ENCODE measurements at regions not wholly inside any gene's neighbourhood (a gene's known extent, or its start where the extent isn't known, plus 50 kb on each side); places are given as distances from the start of the nearest gene placed in this dataset.

DNA sequence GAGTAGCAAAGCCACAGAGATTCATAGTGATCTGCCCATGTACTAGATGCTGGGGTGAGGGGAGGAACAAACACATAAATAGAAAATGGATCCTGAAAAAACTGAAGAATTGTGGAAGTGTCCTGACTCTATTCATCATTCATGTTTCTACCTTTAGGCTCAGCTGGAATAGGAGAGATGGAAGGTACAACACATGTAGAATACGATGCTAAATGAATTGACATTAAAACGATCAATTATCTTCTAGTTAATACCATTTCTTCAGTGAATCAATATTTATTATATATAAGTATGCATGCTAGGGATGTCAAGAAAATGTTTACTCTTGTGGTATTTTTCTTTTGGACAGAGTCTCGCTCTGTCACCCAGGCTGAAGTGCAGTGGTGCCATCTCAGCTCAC is 159.1 kb downstream of the IRS1 start:
- Histone ChIP-seq H3K27me3 (ENCODE audit: control insufficient read depth in 4 of 4, insufficient read depth in 4 of 4, low read length in 3 of 4) (no peaks in the 10 kb centered on the region), H3K9ac (ENCODE audit: low read depth in 1 of 2, low read length in 2 of 2) (no peak overlapping the region), H3K36me3 (ENCODE audit: control insufficient read depth in 4 of 4, insufficient read depth in 3 of 4, low read depth in 1 of 4, low read length in 3 of 4) (no peaks in the 10 kb centered on the region), H3K27ac (ENCODE audit: low read depth in 1 of 2, low read length in 2 of 2) (no peak overlapping the region), H3K4me3 (ENCODE audit: low read depth in 1 of 3, low read length in 3 of 3) (no peak overlapping the region), H3K9me3 (ENCODE audit: control insufficient read depth in 4 of 4, low read length in 3 of 4) (no peaks in the 10 kb centered on the region), H3K4me1 (ENCODE audit: control insufficient read depth in 4 of 4, insufficient read depth in 4 of 4, low read length in 3 of 4) (no peaks in the 10 kb centered on the region)
- no peak for DNase-seq (ENCODE audit: low spot score)
- WGBS = 98% methylated on average over 3 of the region's 3 CpGs
- TF ChIP-seq, protein P1, sequence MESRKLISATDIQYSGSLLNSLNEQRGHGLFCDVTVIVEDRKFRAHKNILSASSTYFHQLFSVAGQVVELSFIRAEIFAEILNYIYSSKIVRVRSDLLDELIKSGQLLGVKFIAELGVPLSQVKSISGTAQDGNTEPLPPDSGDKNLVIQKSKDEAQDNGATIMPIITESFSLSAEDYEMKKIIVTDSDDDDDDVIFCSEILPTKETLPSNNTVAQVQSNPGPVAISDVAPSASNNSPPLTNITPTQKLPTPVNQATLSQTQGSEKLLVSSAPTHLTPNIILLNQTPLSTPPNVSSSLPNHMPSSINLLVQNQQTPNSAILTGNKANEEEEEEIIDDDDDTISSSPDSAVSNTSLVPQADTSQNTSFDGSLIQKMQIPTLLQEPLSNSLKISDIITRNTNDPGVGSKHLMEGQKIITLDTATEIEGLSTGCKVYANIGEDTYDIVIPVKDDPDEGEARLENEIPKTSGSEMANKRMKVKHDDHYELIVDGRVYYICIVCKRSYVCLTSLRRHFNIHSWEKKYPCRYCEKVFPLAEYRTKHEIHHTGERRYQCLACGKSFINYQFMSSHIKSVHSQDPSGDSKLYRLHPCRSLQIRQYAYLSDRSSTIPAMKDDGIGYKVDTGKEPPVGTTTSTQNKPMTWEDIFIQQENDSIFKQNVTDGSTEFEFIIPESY (IDR thresholded peaks at IDR 0.05) = no peak
- TF ChIP-seq NR2F2 (IDR thresholded peaks at IDR 0.05) (no peak), RAD21 (IDR thresholded peaks at IDR 0.05) (no peak), HNF4A (conservative IDR thresholded peaks at IDR 0.05) (no peak), TAF1 (conservative IDR thresholded peaks at IDR 0.05) (no peak), EGR1 (IDR thresholded peaks at IDR 0.05; ENCODE audit: low read depth in 2 of 2) (no peak), GABPA (IDR thresholded peaks at IDR 0.05 in 1 of 2, conservative IDR thresholded peaks at IDR 0.05 in 1 of 2) (no peak), RXRA (IDR thresholded peaks at IDR 0.05) (no peak), HNF4G (IDR thresholded peaks at IDR 0.05) (no peak), JUND (IDR thresholded peaks at IDR 0.05) (no peak), FOXA2 (IDR thresholded peaks at IDR 0.05) (no peak), YY1 (IDR thresholded peaks at IDR 0.05) (no peak)
- TF ChIP-seq, protein P2, sequence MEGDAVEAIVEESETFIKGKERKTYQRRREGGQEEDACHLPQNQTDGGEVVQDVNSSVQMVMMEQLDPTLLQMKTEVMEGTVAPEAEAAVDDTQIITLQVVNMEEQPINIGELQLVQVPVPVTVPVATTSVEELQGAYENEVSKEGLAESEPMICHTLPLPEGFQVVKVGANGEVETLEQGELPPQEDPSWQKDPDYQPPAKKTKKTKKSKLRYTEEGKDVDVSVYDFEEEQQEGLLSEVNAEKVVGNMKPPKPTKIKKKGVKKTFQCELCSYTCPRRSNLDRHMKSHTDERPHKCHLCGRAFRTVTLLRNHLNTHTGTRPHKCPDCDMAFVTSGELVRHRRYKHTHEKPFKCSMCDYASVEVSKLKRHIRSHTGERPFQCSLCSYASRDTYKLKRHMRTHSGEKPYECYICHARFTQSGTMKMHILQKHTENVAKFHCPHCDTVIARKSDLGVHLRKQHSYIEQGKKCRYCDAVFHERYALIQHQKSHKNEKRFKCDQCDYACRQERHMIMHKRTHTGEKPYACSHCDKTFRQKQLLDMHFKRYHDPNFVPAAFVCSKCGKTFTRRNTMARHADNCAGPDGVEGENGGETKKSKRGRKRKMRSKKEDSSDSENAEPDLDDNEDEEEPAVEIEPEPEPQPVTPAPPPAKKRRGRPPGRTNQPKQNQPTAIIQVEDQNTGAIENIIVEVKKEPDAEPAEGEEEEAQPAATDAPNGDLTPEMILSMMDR (IDR thresholded peaks at IDR 0.05; ENCODE audit: low read depth, low read length, missing input control) = no peak
- TF ChIP-seq, protein P3, sequence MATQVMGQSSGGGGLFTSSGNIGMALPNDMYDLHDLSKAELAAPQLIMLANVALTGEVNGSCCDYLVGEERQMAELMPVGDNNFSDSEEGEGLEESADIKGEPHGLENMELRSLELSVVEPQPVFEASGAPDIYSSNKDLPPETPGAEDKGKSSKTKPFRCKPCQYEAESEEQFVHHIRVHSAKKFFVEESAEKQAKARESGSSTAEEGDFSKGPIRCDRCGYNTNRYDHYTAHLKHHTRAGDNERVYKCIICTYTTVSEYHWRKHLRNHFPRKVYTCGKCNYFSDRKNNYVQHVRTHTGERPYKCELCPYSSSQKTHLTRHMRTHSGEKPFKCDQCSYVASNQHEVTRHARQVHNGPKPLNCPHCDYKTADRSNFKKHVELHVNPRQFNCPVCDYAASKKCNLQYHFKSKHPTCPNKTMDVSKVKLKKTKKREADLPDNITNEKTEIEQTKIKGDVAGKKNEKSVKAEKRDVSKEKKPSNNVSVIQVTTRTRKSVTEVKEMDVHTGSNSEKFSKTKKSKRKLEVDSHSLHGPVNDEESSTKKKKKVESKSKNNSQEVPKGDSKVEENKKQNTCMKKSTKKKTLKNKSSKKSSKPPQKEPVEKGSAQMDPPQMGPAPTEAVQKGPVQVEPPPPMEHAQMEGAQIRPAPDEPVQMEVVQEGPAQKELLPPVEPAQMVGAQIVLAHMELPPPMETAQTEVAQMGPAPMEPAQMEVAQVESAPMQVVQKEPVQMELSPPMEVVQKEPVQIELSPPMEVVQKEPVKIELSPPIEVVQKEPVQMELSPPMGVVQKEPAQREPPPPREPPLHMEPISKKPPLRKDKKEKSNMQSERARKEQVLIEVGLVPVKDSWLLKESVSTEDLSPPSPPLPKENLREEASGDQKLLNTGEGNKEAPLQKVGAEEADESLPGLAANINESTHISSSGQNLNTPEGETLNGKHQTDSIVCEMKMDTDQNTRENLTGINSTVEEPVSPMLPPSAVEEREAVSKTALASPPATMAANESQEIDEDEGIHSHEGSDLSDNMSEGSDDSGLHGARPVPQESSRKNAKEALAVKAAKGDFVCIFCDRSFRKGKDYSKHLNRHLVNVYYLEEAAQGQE (IDR thresholded peaks at IDR 0.05) = no peak
- TF ChIP-seq, protein P4, sequence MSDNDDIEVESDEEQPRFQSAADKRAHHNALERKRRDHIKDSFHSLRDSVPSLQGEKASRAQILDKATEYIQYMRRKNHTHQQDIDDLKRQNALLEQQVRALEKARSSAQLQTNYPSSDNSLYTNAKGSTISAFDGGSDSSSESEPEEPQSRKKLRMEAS (IDR thresholded peaks at IDR 0.05) = no peak
- TF ChIP-seq, protein P5, sequence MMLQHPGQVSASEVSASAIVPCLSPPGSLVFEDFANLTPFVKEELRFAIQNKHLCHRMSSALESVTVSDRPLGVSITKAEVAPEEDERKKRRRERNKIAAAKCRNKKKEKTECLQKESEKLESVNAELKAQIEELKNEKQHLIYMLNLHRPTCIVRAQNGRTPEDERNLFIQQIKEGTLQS (IDR thresholded peaks at IDR 0.05) = no peak

DNA sequence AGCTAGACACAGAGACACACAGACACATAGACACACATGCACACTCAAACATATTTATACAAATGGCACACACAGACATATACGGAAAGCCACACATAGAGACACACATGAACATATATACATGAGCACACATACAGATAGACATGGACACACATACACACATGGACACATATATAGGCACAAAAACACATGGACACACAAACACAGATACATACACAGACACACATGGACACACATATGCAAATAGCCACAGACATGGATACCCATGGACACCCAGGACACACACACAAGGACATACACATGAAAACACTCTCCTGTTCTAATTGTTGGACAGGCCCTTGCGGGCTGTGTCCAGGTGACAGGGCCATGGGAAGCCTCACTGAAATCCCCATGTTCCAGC is 160.1 kb downstream of the IRS1 start:
- Histone ChIP-seq H3K4me3 (ENCODE audit: low read depth in 1 of 3, low read length in 3 of 3) (no peak overlapping the region), H3K27me3 (ENCODE audit: control insufficient read depth in 4 of 4, insufficient read depth in 4 of 4, low read length in 3 of 4) (no peaks in the 10 kb centered on the region), H3K4me1 (ENCODE audit: control insufficient read depth in 4 of 4, insufficient read depth in 4 of 4, low read length in 3 of 4) (no peaks in the 10 kb centered on the region), H3K36me3 (ENCODE audit: control insufficient read depth in 4 of 4, insufficient read depth in 3 of 4, low read depth in 1 of 4, low read length in 3 of 4) (no peaks in the 10 kb centered on the region), H3K9ac (ENCODE audit: low read depth in 1 of 2, low read length in 2 of 2) (no peak overlapping the region), H3K27ac (ENCODE audit: low read depth in 1 of 2, low read length in 2 of 2) (no peak overlapping the region), H3K9me3 (ENCODE audit: control insufficient read depth in 4 of 4, low read length in 3 of 4) (no peaks in the 10 kb centered on the region)
- WGBS = 97% methylated on average over 2 of the region's 2 CpGs
- DNase-seq (ENCODE audit: low spot score) = no peak
- no peak for TF ChIP-seq TAF1 (conservative IDR thresholded peaks at IDR 0.05)
- TF ChIP-seq FOXA1 (IDR thresholded peaks at IDR 0.05) = no peak
- TF ChIP-seq RAD21 (IDR thresholded peaks at IDR 0.05) = no peak
- TF ChIP-seq, protein P3 (IDR thresholded peaks at IDR 0.05) = no peak
- no peak for TF ChIP-seq SP1 (IDR thresholded peaks at IDR 0.05)
- no peak for TF ChIP-seq NR2F2 (IDR thresholded peaks at IDR 0.05)
- TF ChIP-seq, protein P5 (IDR thresholded peaks at IDR 0.05) = no peak
- no peak for TF ChIP-seq GABPA (IDR thresholded peaks at IDR 0.05 in 1 of 2, conservative IDR thresholded peaks at IDR 0.05 in 1 of 2)
- no peak for TF ChIP-seq HNF4A (conservative IDR thresholded peaks at IDR 0.05)
- TF ChIP-seq, protein P4 (IDR thresholded peaks at IDR 0.05) = no peak
- TF ChIP-seq HNF4G (IDR thresholded peaks at IDR 0.05) = no peak

Measured in liver (tissue), 8 donors.